Pancreas (tissue), 10 donors: ENCODE measurements at regions not wholly inside any gene's neighbourhood (a gene's known extent, or its start where the extent isn't known, plus 50 kb on each side); places are given as distances from the start of the nearest gene placed in this dataset.
A peak's percentile ranks its signal among the peaks of the same experiment; 100 is the strongest.

ENCODE experiments used
- ATAC-seq, 4 donors: fragments of 200-7000 bp; cut with Tn5 transposase; one replicate each; pipeline versions ENCODE4 v1.8.0 to v1.9.1; 2020; ENCODE audit warnings: mild to moderate bottlenecking in 4 of 4, moderate library complexity in 4 of 4
- DNase-seq, 6 donors: peaks; one replicate each; pipeline ENCODE4 v3.0.0-alpha.2; 2020
- FAIRE-seq: peaks from 2 replicates; lab custom pipeline; 2012; peaks lifted over from hg19 to GRCh38; lab: Jason Lieb, UNC
- H3K27ac ChIP-seq, 4 donors: fragments of 200-600 bp; sonication (generic); 1 replicate in 3 of 4; 2 replicates in 1 of 4; pipeline versions ENCODE4 v1.5.0 to v1.8.0; 2020
- H3K27me3 ChIP-seq, 4 donors: fragments of 200-600 bp; one replicate each; pipeline ENCODE4 v1.8.0; 2021
- H3K36me3 ChIP-seq, 3 donors: fragments of 200-600 bp; sonication (generic) in 1 of 3; one replicate each; pipeline versions ENCODE4 v1.5.0 to v1.8.0; 2020 to 2021
- H3K4me1 ChIP-seq, 3 donors: fragments of 200-600 bp; one replicate each; pipeline ENCODE4 v1.8.0; 2021
- H3K4me3 ChIP-seq, 4 donors: fragments of 200-600 bp; sonication (generic) in 2 of 4; one replicate each; pipeline versions ENCODE4 v1.5.0 to v1.8.0; 2020 to 2021
- H3K9me3 ChIP-seq, 4 donors: fragments of 200-600 bp; one replicate each; pipeline ENCODE4 v1.8.0; 2021
- CTCF ChIP-seq, 4 donors: fragments of 200-600 bp; sonication (generic) in 3 of 4; IDR thresholded peaks; one replicate each; pipeline versions ENCODE4 v1.5.0 to v1.8.0; 2021; ENCODE audit warnings: antibody characterized with exemption in 4 of 4
- WGBS, 2 donors: extraction: QIAGEN DNeasy Blood & Tissue Kit; methylation state at CpG; one replicate each; pipeline ENCODE4 v1.1.7; 2013; 5-methylcytosine and 5-hydroxymethylcytosine counted together
- intact Hi-C, 3 donors: fragments of 100-400 bp; cut with DNase I; formaldehyde crosslinking; loops; one replicate each; pipeline versions ENCODE4 v1.11.1 to v1.14.2; 2022
- donor health status: healthy with polysubstance abuse.
- donor health status: DM: no; HTN: no; CAD: no; lungs with moderate emphysema.
- donor health status: DM: no; HTN: no; CAD: no.
- donor health status: control.
- donor health status: control.
- donor health status: Bipolar disorder and iron deficiency.
- donor health status: DM: yes; HTN: yes; CAD: no.
- donor health status: DM: no; HTN: no; CAD: no.
- donor health status: DM: no; HTN: no; CAD: no.
- donor health status: DM: yes; HTN: yes; CAD: no.

- intact Hi-C loops, result no loop called here
- no peak for TF ChIP-seq CTCF (IDR thresholded peaks at IDR 0.05)
- no peak for FAIRE-seq
- no peak for DNase-seq
- H3K27me3 ChIP-seq, result no peaks in the 10 kb centered on the region
- no peak overlapping the region for H3K4me3 ChIP-seq
- H3K9me3 ChIP-seq, result no peaks in the 10 kb centered on the region
- no peak overlapping the region for H3K27ac ChIP-seq
- no peaks in the 10 kb centered on the region for H3K4me1 ChIP-seq
- no peaks in the 10 kb centered on the region for H3K36me3 ChIP-seq
- no peak for ATAC-seq
- 38 to 79% methylated on average over 1 of the region's 1 CpG for WGBS, 2 donors
Observed at GRCh38 chr2:152863826-152864225, 145.4 kb downstream of the ARL6IP6 start.

GRCh38 chr2:152861349-152861942, 143.0 kb downstream of the ARL6IP6 start:
- intact Hi-C loops, result no loop called here
- H3K4me1 ChIP-seq, result no peaks in the 10 kb centered on the region
- peak; percentile 29 to 57 (median 42) for TF ChIP-seq CTCF (IDR thresholded peaks at IDR 0.05)
- DNase-seq, result peak in 2 of 6 donors; percentile 17 to 24
- no peak overlapping the region for H3K27ac ChIP-seq
- no peaks in the 10 kb centered on the region for H3K36me3 ChIP-seq
- no peak overlapping the region for H3K4me3 ChIP-seq
- WGBS, 2 donors, result 45 to 52% methylated on average over 6 of the region's 6 CpGs
- no peaks in the 10 kb centered on the region for H3K27me3 ChIP-seq
- FAIRE-seq, result no peak
- ATAC-seq, result peak in 3 of 4 donors; percentile 54 to 67 (median 61)
- no peaks in the 10 kb centered on the region for H3K9me3 ChIP-seq

- FAIRE-seq, result no peak
- 50 to 56% methylated on average over 3 of the region's 3 CpGs for WGBS, 2 donors
- intact Hi-C loops, result no loop called here
Observed at GRCh38 chr2:152858594-152859265, 140.3 kb downstream of the ARL6IP6 start.

GRCh38 chr2:152846697-152847470, 128.5 kb downstream of the ARL6IP6 start:
- FAIRE-seq, result no peak
- ATAC-seq, result no peak

More at GRCh38 chr2:152858594-152859265, 140.3 kb downstream of the ARL6IP6 start:
- Histone ChIP-seq H3K4me1 (no peaks in the 10 kb centered on the region), H3K36me3 (no peaks in the 10 kb centered on the region), H3K4me3 (no peak overlapping the region), H3K27me3 (no peaks in the 10 kb centered on the region), H3K27ac (no peak overlapping the region), H3K9me3 (no peaks in the 10 kb centered on the region)
- no peak for DNase-seq
- no peak for ATAC-seq
- no peak for TF ChIP-seq CTCF (IDR thresholded peaks at IDR 0.05)

More at GRCh38 chr2:152846697-152847470, 128.5 kb downstream of the ARL6IP6 start:
- Histone ChIP-seq H3K9me3 (no peaks in the 10 kb centered on the region), H3K4me3 (no peak overlapping the region), H3K27me3 (no peaks in the 10 kb centered on the region), H3K27ac (no peak overlapping the region), H3K4me1 (no peaks in the 10 kb centered on the region), H3K36me3 (no peaks in the 10 kb centered on the region)
- no peak for DNase-seq
- intact Hi-C loops, result no loop called here
- WGBS, 2 donors, result 70 to 78% methylated on average over 7 of the region's 7 CpGs
- TF ChIP-seq CTCF (IDR thresholded peaks at IDR 0.05), result no peak
